ENCODE measurements at regions not wholly inside any gene's neighbourhood (a gene's known extent, or its start where the extent isn't known, plus 50 kb on each side); places are given as distances from the start of the nearest gene placed in this dataset.

DNA sequence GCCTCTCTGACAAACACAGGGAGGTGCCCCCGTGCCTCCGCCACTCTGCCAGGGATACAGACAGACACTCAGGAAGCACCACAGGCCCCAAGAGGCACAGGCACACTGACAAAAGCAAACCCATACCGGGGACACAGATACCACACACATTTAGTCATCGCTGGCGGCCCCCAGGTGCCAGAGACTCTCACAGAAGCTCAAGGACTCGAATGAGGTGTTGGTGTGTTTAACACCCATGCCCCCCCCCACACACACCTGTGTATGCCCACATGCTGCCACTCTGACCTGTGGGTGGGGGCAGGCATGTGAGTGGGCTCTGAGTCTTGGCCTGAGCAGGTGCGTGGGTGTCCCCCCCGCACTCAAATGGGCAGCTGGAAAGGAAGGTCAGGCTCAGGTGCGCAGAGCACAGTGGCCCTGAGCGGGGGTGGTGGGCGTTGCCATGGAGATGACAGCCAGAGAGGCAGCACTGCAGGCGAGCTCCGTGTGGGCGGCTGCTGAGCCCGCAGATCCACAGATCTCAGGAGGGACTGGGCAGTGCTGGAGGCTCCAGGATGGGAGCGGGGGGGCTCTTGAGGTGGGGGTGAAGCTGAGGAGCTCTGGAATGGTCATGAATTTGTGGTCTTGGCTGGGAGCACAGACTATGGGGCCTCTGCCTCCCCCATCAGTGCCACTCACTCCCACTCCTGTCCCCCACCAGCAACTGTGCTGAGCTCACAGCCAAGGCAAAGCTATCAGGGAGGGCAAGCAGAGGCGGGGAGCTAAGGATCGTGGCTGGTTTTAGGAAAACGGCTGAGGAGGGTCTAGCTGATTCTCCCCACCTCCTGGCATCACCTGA, 73.9 kb upstream of the TAF1B start:
- intact Hi-C loops (cut with DNase I), result loop anchor here in 1 of 2 donors (10.0 kb wide), 1 partner anchor 205 kb away; no protein-coding TSS in a partner anchor
- Histone ChIP-seq H3K27ac (no peak overlapping the region), H3K4me3 (no peak overlapping the region), H3K9me3 (no peaks in the 10 kb centered on the region), H3K27me3 (ENCODE audit: insufficient read depth in 3 of 3, low read length in 2 of 3) (no peaks in the 10 kb centered on the region), H3K36me3 (ENCODE audit: insufficient read depth in 1 of 2, low read depth in 1 of 2) (no peaks in the 10 kb centered on the region), H3K4me1 (peaks cover 16% of the 10 kb centered on the region)
- ATAC-seq (no peak), DNase-seq (no peak)
- TF ChIP-seq, protein P1, sequence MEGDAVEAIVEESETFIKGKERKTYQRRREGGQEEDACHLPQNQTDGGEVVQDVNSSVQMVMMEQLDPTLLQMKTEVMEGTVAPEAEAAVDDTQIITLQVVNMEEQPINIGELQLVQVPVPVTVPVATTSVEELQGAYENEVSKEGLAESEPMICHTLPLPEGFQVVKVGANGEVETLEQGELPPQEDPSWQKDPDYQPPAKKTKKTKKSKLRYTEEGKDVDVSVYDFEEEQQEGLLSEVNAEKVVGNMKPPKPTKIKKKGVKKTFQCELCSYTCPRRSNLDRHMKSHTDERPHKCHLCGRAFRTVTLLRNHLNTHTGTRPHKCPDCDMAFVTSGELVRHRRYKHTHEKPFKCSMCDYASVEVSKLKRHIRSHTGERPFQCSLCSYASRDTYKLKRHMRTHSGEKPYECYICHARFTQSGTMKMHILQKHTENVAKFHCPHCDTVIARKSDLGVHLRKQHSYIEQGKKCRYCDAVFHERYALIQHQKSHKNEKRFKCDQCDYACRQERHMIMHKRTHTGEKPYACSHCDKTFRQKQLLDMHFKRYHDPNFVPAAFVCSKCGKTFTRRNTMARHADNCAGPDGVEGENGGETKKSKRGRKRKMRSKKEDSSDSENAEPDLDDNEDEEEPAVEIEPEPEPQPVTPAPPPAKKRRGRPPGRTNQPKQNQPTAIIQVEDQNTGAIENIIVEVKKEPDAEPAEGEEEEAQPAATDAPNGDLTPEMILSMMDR (IDR thresholded peaks at IDR 0.05), result no peak
- 77 to 82% (median 81%) methylated on average over 19 of the region's 19 CpGs for WGBS, 3 donors

DNA sequence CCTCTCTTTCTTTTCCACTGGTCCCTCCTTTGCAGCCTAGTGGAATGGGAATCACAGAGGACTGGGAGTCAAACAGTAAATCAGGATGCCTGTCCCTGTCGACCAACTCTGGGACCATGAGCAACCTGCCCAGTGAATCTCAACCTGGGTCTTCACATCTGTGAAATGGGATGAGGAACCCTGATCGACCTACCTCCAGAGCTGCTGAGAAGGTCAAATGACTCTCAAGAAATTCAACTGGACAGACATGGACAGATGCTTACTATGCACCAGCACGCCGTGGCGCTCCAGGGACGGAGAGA, 73.3 kb upstream of the TAF1B start:
- ATAC-seq (peak in 2 of 4 donors; percentile 8 to 26), DNase-seq (no peak)
- TF ChIP-seq, protein P1 (IDR thresholded peaks at IDR 0.05), result no peak
- intact Hi-C loops (cut with DNase I), result no loop called here
- WGBS, 3 donors, result 35 to 61% (median 55%) methylated on average over 6 of the region's 6 CpGs
- no peaks in the 10 kb centered on the region for H3K27me3 ChIP-seq (ENCODE audit: insufficient read depth in 3 of 3, low read length in 2 of 3)
- no peaks in the 10 kb centered on the region for H3K9me3 ChIP-seq
- H3K36me3 ChIP-seq (ENCODE audit: insufficient read depth in 1 of 2, low read depth in 1 of 2), result no peaks in the 10 kb centered on the region
- no peak overlapping the region for H3K27ac ChIP-seq
- H3K4me1 ChIP-seq, result peaks cover 16% of the 10 kb centered on the region
- H3K4me3 ChIP-seq, result no peak overlapping the region

DNA sequence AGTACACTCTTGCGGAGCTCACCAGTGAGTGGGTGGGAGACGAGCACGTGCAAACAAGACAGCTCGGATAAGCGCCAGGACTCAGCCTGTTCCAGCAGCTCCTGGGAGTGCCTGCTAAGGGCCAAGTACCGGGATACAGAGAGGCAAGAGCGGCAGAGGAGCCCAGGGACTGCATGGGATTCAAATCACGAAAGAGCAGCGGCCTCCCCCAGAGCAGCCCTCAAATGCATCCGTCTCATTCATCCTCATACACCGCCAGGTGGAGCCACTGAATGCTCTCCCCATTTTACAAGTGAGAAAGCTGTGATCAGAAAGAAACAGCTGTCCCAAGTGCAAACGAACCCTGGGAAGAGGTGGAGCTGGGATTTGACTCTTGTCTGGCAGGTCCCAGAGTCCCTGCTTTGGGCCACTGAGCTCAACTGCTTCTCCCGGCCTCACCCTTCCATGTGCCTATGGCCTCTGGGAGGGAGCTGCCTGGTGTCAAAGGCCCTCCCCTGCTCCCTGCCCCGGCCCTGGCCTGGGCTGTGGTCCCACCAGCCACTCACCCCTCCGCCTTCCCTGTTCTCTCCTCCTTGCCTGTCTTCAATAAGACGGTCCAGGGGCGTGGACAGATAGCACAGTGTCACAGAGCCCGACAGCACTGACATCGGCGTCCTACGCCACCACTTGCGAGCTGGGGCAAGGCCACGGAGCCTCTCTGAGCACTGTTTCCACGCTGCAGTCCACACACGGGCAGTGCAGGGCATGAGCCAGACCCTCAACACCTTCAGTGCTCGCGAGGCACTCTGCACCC, 72.8 kb upstream of the TAF1B start:
- ATAC-seq (peak; percentile 66 to 82 (median 70)), DNase-seq (peak; percentile 73 to 78)
- no peaks in the 10 kb centered on the region for H3K36me3 ChIP-seq (ENCODE audit: insufficient read depth in 1 of 2, low read depth in 1 of 2)
- peaks cover 16% of the 10 kb centered on the region for H3K4me1 ChIP-seq
- peak overlapping the region; percentile 48 for H3K27ac ChIP-seq
- no peaks in the 10 kb centered on the region for H3K27me3 ChIP-seq (ENCODE audit: insufficient read depth in 3 of 3, low read length in 2 of 3)
- intact Hi-C loops (cut with DNase I), result no loop called here
- H3K4me3 ChIP-seq, result no peak overlapping the region
- 42 to 62% (median 42%) methylated on average over 27 of the region's 27 CpGs for WGBS, 3 donors
- TF ChIP-seq, protein P1 (IDR thresholded peaks at IDR 0.05), result peak; percentile 61
- H3K9me3 ChIP-seq, result no peaks in the 10 kb centered on the region

DNA sequence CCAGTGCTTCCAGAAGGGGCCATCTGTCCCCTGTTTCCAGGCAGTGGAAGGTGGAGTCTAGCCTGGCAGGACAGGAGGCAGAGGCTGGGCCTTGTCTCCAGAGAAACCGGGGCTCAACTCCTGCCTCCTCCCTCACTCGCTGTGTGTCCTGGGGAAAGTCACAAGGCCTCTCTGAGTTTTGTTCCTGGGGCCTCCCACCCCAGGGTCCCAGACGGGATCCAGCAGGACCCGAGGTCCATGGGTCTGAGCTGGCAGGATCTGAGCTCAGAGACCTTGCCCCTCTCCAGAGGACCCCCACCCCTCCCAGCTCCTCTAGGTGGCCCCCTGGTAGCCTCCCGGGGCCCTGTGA, 72.2 kb upstream of the TAF1B start:
- H3K27me3 ChIP-seq (ENCODE audit: insufficient read depth in 3 of 3, low read length in 2 of 3), result no peaks in the 10 kb centered on the region
- TF ChIP-seq, protein P1 (IDR thresholded peaks at IDR 0.05), result no peak
- H3K4me3 ChIP-seq, result no peak overlapping the region
- DNase-seq, result no peak
- H3K27ac ChIP-seq, result peak overlapping the region; percentile 48
- no peak for ATAC-seq
- WGBS, 3 donors, result 68 to 78% (median 70%) methylated on average over 5 of the region's 5 CpGs
- intact Hi-C loops (cut with DNase I), result no loop called here
- peaks cover 16% of the 10 kb centered on the region for H3K4me1 ChIP-seq
- no peaks in the 10 kb centered on the region for H3K9me3 ChIP-seq
- no peaks in the 10 kb centered on the region for H3K36me3 ChIP-seq (ENCODE audit: insufficient read depth in 1 of 2, low read depth in 1 of 2)
